Stimulated activated CD4-positive, alpha-beta T cell treated with anti-CD3 and anti-CD28 coated beads, Interleukin-2, amount 100 ng/mL, for 48 hours (primary cell): ENCODE measurements at regions not wholly inside any gene's neighbourhood (a gene's known extent, or its start where the extent isn't known, plus 50 kb on each side); places are given as distances from the start of the nearest gene placed in this dataset.

ENCODE experiments used
- DNase-seq, 2 donors: peaks; one replicate each; pipeline ENCODE4 v3.0.0-alpha.2; 2020

DNA sequence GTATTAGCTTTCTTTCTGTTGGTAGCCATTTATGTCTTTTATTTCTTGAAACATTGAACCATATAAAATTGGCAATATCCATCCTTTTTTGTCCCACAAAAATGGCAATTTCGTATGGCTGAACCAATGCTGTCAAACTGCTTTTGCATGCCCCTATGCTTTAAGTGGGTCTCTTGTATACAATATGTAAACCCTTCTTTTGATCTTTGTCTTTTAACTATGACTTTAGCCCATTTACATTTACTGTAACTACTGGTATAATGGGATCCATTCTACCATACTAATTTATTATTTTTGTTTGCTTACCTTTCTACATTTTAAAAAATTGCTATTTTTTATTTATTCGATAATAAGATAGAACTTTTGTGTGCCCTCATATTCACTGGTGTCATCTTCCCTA is 93.4 kb downstream of the TENT4A start:
- DNase-seq: no peak

DNA sequence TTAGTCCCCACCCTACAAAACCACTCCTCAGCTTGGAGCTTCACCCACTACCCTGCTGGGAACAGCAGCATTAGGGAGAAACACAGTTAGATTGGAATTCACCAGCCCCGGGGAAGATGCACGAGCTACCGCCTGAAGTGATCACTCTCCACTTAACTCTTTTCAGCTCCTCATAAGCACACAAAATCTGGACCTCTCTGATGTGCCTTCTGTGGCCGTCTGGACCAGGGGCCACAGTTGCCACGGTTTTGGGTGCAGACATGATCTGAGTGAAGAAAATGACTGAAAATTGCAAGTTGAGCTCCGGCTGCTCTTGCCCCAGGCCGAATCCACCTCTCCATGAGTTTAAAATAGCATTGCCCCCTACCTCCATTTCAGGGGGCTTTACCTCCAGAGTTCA is 95.2 kb downstream of the TENT4A start:
- DNase-seq: no peak

DNA sequence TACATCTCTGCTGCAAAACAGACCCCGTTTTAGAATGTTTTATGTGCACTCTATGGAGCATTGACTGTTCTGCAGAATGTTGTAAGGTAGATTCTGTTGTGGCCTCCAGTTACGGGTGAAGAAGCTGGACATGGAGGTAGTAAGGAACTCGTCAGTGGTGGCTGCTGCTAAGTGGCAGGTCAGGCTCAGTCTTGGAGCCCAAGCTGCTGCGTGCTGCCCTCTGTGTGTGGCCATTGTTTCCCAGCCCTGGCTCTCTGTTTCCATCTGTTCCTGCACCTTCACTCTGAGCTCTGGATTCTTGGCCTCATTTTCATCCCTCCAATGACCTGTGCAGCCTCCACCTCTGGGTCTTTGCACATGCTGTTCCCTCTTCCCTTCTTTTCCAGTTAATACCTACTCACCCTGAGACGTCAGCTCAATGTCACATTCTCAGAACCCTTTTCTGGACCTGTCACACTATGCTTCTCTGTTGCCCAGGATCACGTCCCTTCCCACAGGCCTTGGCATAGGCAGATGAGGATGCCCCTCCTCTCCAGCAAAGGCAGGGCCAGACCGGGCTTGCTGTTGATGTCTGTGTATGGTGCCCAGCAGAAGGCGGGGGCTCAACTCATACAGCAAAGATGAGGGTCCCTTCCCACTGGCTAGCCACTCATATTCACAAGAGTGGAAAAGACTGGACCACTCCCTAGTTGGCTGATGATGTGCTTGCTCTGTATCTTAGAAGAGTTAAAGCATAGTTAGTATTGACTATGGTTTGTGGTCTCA is 97.6 kb downstream of the TENT4A start:
- no peak for DNase-seq

DNA sequence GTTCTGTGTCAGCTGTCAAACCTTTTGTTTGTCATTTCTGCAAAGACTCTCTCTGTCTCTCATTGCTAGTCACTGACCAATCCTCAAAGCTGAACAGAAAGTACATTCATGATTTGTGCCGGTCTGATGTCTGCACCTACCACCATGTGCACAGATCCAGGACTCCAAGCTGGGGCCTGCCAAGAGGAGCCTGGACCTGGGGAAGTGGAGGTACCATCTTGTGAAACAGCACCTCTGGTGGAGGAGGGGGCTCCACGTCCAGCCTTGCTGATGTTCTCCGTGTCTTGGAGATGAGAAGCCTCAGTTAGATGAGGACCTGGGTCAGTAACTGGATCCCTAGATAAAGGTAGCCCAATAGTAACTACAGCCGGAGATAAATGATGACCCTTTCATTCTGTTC is 98.9 kb downstream of the TENT4A start:
- no peak for DNase-seq

DNA sequence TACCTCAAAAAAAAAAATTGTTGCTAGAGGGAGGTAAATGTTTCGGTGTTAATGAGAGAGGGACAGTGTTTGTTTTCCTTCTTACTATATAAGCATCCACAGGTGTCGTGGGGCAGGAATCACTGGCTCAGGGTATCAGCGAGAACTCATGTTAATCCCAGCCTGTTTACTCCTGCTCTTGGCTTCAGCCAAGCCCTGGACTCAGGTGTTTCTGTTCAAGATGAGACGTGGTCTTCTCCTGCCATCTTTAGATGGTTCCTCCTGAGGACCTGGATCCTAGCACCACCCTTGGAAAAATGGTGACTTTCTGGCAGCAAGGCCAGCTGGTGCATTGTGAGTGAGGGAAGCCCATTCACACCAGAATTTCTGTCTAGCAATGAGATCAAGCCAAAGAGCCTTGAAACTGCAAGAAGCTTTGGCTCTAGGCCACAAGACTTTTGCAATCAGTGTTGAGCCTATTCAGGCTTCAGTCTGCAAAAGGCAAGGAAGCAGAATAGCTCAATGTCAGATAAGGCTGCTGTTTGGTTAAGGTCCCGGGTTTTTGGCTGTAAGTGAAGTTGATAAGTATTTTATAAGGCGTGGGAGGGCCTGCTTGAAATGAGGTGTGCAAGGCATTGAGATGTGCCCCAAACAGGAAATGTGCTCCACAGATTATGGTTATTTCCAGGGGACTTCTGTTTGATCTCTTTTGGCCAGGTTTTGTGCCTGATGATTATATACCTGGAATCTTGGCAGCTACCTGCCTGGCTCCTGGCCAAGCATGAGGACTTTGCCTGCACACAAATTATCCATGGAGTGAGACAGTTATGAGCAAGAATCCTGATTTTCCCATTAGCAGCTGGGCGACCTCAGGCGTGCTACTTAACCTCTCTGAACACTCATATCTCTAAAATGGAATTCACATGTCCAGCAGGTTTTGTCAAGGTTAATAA is 99.8 kb downstream of the TENT4A start:
- DNase-seq: no peak

DNA sequence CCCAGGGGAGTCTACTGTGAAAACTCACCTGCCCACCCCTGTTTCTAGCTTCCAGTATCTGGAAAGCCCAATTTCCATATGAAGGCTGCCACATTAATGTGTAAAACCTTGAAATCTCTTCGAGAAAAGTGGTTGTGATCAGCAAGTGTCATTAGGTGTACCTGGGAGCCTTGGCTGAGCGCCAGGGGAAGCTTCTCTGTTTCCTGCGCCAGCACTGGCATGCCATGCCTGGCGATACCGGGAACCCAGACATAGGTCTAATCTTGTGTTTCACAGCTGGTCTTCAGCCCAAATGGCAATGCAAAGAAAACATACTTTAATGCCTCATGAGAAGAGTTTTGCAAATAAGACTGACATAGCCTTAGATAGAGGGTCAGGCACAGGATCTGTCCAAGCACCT is 101.6 kb downstream of the TENT4A start:
- DNase-seq: no peak

DNA sequence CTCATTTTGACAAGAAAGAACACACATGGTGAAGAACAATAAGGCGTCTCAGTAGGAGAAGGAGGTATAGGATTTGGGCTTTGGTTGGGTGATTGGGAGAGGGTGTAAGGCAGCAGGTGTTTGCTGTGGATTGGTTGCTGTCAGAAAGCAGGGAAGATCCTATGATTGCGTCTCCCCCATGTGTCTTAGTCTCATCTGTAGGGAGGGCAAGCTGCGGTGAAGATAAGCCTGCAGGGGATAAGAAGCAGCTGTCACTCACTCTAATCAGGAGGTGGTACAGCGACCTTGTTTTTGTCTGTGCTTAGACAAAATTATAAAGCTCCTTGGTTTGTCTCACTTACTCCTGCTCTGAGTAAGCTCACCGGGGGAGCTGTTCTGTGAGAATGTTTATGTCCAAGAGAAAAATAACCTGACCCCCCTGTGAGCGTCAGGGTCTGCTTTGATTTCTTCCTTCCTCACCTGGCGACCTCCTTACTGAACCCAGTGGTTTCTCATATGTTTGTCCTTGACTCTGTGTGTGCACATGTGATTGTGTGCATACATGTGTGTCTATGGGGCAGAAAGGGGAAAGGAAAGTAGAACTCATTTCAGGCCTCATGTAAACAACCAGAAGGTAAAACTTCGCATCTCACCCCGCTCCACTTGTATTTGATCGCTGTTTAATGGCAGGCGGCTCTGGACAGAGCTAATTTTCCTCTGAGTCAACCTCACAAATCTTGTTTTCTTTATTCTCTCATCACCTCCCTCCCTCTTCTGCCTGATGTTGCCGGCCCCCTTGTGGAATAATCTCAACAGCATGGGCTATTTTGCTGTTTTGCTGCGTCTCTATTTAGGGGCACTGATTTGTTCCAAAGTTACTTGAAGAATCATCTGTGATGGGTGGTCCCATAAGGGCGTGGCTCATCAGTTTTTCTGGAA is 105.6 kb downstream of the TENT4A start:
- DNase-seq: no peak

DNA sequence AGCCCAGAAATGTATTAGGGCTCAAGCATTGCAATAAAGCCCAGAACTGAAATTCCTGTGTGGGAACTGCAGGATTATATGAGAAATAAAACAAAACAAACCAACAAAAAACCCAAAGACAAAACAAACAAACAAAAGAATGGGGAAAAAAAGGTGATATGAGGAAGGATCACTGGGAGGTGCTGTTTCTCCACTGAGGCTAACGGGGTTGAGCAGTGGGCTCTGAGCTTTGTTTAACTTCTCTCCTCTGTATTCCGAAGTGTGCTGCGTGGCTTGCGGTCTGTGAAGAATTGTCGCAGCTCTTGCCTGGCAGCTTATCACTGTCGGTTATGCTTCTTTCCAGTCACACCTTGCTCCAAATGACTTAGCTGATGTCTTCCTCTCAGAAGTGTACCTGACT is 106.3 kb downstream of the TENT4A start:
- no peak for DNase-seq

DNA sequence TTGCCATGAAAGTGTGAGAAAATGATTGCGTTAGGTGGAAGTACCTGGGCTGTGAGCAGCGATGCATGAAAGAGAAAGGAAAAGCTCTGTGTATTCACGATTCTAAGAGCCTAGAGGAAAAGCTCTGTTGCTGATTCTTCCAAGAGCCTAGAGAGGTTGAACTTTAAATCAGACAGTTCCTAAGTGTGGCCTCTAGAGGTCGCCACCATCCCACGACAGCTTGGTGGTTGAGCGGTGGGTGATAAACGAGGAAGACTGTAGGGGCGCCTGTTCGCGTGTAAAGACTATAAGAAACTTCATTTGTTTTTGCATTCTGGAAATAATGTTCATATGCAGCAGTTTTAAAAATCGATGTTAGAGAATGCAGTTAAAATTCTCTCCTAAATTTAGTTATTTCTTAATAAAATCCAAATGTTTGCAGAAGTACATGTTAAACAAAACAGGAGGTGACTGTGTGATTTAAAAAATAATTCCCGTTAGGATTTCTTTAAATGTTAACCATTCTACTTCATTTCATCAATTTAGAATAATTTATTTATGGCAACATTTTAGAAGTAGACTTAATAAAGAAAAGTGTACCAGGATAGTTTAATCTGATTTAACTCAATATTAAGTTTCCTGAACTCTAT is 107.7 kb downstream of the TENT4A start:
- peak; percentile 54 to 60 for DNase-seq

DNA sequence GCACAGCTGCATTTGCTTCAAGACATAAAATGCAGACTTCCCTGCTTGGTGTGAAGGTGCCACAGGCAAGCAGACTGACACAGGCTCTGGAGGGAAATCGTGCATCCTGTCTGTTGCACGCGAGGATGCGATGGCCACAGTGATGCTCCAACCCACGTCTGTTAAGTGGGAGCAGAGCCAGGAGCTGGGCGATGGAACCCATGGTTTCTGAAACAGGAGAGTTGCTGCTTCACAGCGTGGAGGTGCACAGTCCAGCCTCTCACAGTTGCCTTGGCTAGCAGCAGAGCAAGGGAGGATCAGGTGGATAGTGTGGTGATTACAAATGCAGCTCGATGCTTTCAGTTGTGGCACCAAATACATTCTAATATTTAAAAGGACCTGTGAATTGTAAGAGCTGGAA is 108.8 kb downstream of the TENT4A start:
- DNase-seq: no peak

DNA sequence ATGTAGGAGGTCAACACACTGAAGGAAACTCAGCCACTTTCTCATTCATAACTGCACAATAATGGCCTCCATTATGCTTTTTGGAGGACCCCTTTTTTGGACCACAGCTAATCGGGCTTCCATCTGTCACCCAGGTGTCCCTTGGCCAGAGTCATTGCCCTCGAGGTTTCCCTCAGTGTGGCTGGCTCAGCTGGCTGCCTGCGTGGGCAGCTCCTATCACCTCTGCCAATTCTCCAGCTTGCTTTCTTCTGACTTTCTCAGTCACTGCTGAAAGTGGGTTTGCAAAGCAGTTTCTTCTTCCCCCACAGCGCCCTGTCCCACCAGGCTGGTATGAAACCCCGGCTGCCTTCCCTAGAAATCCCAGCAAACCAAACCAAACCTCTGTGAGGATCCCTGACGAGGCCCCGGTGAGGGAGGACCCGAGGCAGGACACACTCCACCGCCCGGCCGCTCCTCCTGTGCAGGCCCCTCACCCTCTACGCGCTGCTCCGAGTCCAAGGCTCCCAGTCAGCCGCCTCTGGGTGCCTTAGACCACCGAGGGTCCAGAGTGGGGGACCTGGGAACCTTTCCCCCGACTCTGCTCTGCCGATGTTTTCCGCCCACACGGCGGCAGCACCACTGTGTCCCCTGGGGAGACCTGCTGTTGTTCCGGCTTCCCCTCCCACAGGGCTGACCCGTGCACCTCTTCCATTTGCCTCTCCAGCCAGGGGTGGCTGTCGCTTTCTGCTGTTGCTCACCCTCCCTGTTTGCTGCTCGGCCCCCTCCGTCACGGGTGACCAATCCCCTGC is 109.5 kb downstream of the TENT4A start:
- DNase-seq: no peak

DNA sequence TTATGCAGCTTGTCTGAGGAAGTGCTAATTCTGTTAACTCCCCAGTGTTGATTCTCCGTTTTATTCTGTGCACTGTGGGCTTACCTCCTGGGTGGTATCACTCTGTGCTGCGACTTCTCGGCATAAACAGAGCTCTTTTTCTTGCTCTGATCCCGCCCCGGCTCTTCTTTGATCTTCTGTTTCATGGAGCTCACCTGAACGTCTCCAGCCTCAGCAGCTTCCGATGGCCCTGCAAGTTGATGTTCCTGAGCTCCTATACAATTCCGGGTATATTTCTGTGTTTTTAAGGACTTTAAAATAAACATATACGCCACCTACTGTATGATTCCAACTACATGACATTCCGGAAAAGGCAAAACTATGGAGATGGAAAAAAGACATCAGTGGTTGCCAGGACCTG is 110.8 kb downstream of the TENT4A start:
- no peak for DNase-seq

DNA sequence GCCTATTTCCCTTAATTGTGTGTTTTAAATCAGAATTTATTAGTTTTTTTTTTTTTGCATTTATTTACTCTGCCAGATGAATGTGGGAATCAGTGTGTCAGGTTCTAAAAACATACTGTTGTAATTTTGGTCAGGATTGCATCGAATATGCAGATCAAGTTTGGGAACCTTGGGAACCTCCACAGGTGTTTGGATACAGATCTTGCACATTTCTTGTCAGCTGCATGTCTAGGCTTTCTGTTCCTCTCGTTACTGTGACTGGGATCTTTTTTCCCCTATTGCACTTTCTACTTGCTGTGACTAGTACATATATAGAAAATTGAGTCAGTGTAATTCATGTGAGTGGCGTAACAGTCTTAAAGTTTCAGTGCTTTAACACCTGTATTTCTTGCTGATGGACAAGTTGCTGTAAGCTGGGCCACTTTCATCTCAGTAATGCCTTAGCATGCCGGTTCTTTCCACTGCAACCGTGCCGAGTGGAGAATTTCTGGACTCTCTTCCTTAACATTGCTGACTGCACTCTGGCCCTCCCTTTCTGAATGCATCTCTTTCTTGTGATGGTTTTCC is 112.5 kb downstream of the TENT4A start:
- DNase-seq: no peak

DNA sequence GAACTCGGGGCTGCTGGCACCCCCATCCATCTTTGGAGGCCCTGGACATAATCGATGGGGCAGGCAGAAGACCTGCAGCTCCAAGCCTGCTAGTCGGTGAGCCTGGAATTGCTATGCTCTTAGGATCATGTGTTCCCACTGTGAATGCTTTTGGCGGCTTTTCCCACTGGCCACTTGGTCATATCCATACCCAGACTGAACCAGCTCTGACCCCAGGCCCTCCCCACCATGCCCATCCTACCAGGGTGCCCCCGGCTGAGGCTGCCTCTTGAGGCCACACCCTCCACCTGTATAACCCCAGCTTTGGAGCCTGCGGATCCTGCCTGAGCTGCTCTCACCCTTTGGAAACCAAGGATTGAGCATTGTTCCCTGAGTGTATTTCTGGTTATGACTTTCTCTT is 113.5 kb downstream of the TENT4A start:
- no peak for DNase-seq

DNA sequence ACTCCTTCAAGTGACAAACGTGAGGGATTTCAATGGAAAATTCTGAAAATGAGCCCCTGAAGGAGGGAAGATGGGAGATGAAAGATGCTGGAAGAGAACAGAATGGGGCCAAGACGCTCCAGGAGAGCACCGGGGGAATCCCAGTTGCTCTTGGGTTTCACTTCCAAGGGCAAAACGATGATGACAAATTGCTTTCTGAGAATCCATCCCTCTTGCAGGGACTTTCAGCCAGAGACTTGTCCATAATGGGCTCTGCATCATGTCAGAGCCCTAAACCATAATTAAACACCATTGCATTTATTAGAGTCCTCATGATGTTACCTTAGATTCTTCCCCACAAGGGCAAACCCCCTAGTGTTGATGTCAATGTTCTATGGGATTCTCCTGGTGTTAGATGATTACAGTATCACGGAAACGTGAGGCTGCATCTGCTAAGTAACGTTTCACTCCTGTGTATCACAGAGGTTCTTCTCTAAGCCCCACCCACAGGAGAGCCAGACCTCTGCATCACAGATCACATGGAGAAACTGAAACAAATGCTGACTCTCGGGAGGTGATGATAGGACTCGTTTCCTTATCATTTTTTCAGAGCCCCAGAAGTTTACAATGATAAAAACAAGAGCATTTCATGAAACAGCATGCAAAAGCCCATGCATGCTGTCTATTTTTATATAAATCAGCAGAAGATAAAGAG is 114.4 kb downstream of the TENT4A start:
- DNase-seq: peak; percentile 8 to 32

DNA sequence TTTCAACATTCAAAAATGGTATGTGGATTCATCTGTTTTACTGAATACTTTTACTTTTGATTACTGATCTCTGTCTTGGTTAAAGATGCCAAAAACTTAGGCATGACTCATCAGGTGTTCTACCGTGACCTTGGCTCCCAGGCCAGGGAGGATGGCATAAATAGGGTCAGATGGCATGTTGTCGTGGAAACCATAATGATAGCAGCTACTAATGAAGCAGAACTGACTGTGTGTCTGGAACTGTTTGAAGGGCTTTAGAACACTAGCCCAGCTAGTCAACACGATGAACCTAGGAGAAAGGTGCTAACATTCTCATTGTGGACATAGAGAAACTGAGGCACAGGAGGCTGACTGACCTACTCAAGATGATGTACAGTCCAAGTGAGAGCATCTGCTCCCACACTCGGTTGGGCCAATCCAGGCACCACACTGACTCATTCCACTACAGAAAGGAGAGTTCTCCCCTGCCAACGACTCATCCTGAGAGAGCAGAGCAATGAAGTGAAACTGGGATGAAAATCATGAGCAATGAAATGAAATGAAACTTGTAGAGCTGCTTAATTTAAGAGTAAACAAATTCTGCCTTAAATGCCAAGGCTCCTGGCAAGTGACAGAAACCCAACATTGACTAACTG is 116.0 kb downstream of the TENT4A start:
- DNase-seq: peak; percentile 38 to 48

DNA sequence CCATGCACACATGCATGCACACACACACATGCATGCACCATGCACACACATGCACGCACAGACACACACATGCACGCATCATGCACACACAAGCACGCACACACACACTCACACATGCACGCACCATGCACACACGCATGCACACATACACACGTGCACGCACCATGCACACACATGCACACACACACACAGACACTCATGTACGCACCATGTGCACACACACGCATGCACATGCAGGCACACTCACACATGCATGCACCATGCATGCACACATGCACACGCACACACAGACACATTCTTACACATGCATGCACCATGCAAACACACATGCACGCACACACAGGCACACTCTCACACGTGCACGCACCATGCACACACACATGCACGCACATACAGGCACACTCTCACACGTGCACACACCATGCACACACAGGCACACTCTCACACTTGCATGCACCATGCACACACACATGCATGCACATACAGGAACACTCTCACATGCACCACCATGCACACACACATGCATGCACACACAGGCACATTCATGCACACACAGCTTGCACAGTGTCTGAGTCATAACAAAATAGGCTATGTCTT is 117.5 kb downstream of the TENT4A start:
- DNase-seq: no peak

DNA sequence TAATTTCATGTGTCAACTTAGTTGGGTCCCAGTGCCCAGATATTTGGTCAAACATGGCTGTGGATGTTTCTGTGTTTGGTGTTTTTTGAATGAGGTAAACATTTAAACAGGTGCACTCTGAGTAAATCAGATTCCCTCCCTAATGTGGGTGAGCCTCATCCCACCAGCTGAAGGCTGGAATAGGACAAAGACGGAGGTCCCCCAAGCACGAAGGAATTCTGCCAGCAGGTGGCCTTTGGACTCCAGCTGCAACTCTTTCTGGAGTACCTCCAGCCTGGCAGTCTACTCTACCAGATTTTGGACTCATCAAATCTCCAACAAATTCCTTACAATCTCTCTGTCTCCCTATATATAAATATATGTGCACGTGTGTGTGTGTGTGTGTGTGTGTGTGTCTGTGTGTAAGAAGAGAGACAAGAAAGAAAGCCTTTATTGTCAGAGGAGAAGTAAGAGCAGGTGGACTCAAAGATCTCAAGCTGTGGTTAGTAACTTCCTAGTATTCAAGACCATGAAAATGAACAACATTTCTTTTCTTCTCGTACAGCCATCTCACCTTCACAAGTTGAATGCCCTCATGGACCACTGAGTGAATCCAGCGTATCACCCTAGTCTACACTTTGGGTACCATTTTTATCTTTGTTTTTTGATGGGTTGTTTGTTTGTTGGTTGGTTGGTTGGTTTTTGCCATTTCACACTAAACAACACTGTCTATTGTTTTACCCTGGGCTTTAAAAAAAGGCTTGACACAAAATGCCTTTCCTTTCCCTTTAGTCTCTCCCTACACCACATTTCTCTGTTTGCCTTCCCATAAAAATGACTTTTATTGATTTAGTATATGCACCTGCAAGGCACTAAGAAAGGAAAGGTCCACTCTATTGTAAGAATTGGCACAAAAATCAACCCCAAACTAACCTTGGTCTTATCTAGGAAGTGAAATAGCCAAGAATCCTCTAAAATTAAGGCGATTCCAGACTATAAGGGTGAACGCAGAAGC is 118.7 kb downstream of the TENT4A start:
- no peak for DNase-seq

DNA sequence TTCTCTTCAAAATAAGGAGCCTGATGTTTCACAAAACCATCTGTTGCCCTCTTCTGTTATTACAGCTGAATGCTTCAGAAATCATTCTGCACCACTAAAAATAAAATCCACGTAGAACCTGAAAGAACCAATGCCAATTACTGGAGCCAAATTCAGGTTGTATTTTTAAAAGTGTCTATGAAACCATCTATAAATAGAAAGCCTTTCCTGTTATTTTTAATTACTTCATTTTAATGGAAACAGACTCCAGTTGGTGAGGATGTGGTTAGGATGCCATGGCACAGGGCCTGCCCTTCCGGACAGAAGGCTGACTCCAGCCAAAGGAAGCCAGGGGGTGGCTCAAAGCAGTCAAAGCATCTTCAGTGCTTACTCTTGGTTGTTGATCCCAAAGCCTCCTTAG is 119.8 kb downstream of the TENT4A start:
- no peak for DNase-seq
